OCI-LY7 (cell line): ENCODE measurements at regions not wholly inside any gene's neighbourhood (a gene's known extent, or its start where the extent isn't known, plus 50 kb on each side); places are given as distances from the start of the nearest gene placed in this dataset.

Experiments used
- CTCF ChIP-seq: fragments of 200-600 bp; sonication (generic); conservative IDR thresholded peaks from 2 replicates; pipeline ENCODE4 v1.5.1; 2014; ENCODE audit warnings: mild to moderate bottlenecking, antibody characterized with exemption, low read length, moderate library complexity, mixed read lengths
- EZH2phosphoT487 ChIP-seq: fragments of 200-600 bp; sonication (generic); IDR thresholded peaks from 2 replicates; pipeline ENCODE4 v1.6.1; 2018; ENCODE audit warnings: low read depth, borderline replicate concordance, mild to moderate bottlenecking, mixed run types, antibody characterized with exemption, low read length, moderate library complexity, mixed read lengths

GRCh38 chr21:32087447-32087846 lies 191.4 kb downstream of the MIS18A start:
- no peak for TF ChIP-seq CTCF
- TF ChIP-seq EZH2phosphoT487: no peak
